Fibroblast of peridontal ligament (primary cell): ENCODE measurements at regions not wholly inside any gene's neighbourhood (a gene's known extent, or its start where the extent isn't known, plus 50 kb on each side); places are given as distances from the start of the nearest gene placed in this dataset.
"Not testable (repeated sequence)": the region's sequence is repeated elsewhere in the genome, so short reads cannot be mapped to it uniquely, and the experiment has no call there.

ENCODE experiments used
- DNase-seq: peaks from one replicate; pipeline ENCODE4 v3.0.0-alpha.2; 2010; ENCODE audit errors: extremely low read depth

DNA sequence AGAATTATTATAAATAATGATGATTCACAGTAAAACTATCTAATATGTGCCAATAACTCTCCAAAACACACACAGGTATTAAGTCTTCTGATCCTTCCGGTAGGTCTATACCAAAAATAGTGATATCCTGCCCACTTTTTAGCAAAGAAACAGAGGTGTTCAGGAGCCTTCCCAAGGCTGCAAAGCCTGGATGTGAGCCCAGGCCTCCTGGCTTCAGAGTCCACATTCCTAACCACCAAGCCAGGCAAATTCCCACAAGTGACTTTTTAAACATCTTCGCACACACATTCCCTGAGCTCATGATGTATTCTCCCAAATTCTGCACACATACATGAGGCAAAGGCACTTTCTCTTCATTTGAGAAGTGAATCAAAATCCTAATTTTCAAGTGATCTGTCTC, 376.6 kb downstream of the BCL2L11 start:
- peak; percentile 76 for DNase-seq

GRCh38 chr2:111500536-111501062, 379.9 kb downstream of the BCL2L11 start:
- DNase-seq = not testable (repeated sequence)

GRCh38 chr2:111503844-111504570, 380.0 kb downstream of the ANAPC1 start:
- not testable (repeated sequence) for DNase-seq

DNA sequence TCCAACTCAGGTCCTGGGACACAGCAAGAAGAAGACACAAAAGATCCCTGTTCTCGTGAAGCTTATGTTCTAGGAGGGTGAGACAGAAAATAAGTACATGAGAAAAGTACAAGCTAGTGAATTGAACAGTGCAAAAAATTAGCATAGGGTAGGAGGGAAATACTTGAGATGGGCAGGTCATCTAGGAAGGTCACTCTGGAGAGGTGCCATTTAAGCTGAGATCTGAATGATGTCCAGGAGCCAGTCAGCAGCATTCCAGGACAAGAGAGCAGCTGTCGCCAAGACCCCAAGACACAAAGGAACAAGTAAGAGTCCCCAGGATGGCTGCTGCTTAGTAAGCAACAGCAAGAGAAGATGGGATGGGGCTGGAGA, 379.4 kb downstream of the ANAPC1 start:
- peak; percentile 40 for DNase-seq

DNA sequence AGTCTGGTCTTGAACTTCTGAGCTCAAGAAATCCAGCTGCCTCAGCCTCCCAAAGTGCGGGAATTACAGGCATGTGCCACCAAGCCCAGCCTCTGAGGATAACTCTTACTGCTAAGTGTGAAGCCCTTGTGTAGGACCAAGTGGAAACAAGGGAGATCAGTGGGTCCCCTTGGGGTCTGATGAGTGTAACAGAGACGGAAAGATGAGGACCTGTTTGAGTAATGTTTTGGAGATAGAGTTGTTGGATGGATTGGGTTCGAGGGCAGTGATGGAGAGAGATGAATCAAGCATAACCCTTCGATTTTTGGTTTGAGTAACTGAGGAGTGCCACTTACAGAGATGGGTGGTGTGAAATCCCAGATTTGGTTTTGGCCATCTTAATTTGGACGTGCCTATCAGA, 378.7 kb downstream of the ANAPC1 start:
- DNase-seq = not testable (repeated sequence)

DNA sequence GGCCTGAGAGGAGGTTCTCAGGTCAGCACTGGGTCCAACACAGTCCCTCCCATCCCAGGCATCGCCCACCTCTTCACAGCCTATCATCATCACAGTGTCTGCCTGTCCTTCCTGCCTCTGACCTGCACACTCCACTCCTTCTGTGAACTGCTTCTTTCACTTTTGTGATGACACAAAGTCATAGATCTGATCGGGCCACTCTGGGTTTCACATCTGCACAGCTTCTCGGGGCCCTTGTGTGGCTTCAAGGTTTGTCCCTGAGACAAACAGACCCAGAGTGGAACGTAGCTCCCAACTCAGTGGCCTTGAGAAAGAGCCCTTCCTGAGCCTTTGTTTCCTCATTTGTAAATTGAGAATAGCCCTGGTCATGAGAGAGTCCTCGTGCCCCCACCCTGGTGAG, 377.1 kb downstream of the ANAPC1 start:
- DNase-seq = not testable (repeated sequence)

GRCh38 chr2:111509225-111509869, 374.6 kb downstream of the ANAPC1 start:
- DNase-seq = not testable (repeated sequence)

- DNase-seq = not testable (repeated sequence)
Measured at GRCh38 chr2:111510384-111510783, 373.6 kb downstream of the ANAPC1 start.

DNA sequence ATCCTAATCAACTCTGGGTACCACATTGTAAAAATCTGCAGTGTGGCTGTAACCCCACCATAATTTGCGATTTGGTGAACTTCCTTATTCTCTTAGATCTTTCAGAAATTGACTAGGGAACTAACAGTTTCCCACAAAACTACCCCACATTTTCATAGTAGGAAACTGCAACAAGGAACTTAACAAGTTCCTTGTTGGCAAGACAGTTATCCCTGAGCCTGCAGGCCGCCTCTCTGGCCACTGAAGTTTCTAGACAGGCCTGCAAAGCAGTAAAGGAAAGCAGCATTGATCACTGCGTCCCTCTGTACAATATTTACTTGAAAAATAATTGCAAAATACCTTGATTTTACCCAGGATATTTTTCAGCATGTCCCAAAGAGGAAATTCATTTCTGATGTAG, 372.9 kb downstream of the ANAPC1 start:
- DNase-seq = not testable (repeated sequence)

DNA sequence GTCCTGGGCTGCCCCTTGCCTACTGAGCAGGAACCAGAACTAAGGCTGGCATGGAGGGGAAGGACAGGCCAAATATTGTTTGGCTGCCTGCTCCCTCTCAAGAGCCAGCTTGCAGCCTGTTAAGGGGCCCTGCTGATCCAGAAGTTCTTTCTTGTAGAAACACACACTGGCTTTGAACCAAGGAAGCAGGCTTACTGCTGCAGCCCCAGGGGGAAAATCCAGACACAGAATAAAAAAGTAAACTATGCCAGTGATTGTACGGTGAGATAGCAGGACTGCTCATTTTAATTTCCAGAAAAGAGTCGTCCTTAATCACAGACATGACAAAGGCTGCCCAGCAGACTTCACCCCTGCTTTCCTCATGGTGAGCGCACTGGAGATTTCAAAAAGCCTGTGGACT, 371.6 kb downstream of the ANAPC1 start:
- DNase-seq = not testable (repeated sequence)

DNA sequence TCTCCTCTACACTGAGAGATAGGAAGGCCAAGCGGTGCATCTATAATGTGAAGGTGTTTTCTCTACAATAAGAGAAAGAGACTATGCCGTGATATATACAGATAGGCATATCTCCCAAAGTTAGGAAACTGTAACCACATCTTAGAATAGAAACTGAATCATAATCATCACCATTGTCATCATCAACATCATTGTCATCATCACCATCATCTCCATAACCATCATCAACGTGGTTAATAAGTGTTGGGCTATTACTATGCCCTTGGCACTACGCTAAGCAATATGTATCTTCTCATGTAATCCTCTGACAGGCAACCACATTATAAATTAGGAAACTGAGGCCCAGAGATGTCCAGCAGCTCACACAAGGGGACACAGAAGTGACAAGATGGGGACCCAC, 369.9 kb downstream of the ANAPC1 start:
- not testable (repeated sequence) for DNase-seq

GRCh38 chr2:111517050-111517720, 366.8 kb downstream of the ANAPC1 start:
- DNase-seq = not testable (repeated sequence)

GRCh38 chr2:111517721-111518053, 366.3 kb downstream of the ANAPC1 start:
- DNase-seq = not testable (repeated sequence)

DNA sequence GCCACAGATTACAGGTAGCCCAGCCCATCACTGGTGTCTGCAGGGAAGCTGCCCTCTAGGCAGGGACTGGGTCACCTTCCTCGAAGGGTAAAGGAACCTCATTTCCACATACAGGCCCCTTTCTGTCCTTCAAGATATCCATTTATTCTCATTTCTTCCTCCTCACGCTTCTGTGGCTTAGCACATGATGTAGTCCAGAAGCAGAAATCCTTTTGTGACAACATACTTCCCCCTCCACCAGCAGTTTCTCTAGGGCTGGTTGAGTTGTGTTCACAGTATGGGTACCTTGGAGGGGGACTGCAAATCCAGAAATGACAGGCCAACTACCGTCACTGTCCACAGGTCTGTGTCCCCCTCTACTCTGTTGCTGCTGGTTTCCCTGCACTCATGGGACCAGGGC, 364.9 kb downstream of the ANAPC1 start:
- DNase-seq = no peak

DNA sequence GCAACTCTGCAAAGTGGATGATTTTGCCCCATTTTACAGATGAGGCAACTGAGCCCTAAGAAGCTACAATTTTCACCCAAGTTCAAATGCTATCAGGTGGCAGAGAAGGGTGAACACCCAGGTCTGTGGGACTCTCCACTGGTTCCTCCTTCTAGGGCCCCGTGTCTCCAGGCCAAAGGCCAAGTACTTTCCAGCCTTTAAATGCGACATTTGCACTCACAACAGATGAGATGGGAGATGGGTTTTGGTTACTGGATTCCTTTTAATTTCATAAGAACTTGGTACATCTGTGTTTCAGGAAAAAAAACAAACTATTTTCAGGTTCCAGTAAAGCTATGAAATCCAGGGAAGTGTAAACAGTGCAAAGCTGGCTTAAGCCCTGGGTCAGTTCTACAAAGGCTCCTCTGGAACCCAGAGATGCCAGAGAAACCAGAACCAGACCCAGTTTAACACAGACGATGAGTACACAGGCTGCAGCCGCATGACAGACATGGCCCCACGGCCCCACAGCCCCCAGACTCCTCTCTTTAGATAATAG, 361.7 kb downstream of the ANAPC1 start:
- DNase-seq = peak; percentile 91

DNA sequence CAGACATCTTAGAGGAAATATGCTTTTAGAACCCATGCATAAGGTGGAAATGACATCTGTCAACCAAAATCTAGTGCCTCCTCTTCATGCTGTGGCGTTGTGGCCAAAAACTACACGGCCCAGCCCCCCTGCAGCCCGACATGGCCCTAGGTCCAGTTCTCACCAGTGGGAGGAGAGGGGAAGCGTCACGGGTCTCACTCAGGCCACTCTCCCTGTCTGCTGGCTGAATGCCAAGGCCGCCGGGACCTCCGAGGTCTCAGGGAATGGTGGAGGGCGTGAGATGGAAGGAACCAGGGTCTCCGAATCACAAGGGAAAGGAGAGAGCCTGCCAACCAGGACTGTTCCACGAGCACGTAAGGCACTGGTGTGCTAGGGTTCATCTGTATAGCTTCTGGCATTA, 361.0 kb downstream of the ANAPC1 start:
- no peak for DNase-seq

DNA sequence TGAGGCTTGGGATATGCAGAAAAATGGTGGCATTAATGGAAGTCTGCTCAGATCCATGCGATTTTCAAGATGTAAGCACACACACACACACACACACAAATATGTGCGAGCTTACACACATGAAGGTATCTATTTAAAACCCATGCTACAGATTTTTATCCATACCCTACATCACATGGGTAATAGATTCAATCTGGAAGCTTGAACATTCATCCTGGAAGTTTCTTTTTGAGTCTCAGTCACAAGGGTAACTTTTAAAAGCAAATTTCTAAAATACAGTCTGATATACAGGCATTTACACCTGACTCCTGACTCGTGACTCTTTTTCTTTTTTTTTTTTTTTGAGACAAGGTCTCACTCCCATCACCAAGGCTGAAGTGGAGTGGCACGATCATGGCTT, 359.0 kb downstream of the ANAPC1 start:
- not testable (repeated sequence) for DNase-seq

GRCh38 chr2:111526041-111526639, 357.9 kb downstream of the ANAPC1 start:
- peak; percentile 38 for DNase-seq

GRCh38 chr2:111527707-111528400, 356.1 kb downstream of the ANAPC1 start:
- not testable (repeated sequence) for DNase-seq

DNA sequence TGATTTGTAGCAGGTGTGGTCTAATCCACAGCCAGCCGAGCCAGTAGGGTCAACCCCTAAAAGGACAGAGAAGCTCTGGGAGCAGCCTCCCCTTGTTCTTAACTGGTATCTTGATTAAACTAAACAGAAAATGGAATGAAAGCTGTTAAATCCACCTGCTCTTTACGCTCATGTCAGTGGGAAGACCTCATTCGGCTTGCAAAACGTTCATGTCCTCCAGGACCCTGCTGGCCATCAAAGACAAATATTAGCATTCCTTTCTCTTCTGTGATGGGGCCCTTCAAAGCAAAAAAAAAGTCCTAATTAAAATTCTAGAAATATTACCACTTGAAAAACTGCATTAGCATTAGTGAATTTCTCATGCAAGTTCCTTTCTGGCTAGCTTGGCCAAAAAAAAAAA, 355.0 kb downstream of the ANAPC1 start:
- DNase-seq = not testable (repeated sequence)

- not testable (repeated sequence) for DNase-seq
Measured at GRCh38 chr2:111530239-111530965, 353.6 kb downstream of the ANAPC1 start.
